ENCODE measurements at regions not wholly inside any gene's neighbourhood (a gene's known extent, or its start where the extent isn't known, plus 50 kb on each side); places are given as distances from the start of the nearest gene placed in this dataset.
"Not testable (repeated sequence)": the region's sequence is repeated elsewhere in the genome, so short reads cannot be mapped to it uniquely, and the experiment has no call there.

GRCh38 chrX:93420090-93420489 is 253.3 kb downstream of the NAP1L3 start:
- TF ChIP-seq CTCF (IDR thresholded peaks at IDR 0.05; ENCODE audit: low read depth, low read length): no peak

GRCh38 chrX:93419642-93420041 is 253.7 kb downstream of the NAP1L3 start:
- no peak overlapping the region for H3K4me3 ChIP-seq (ENCODE audit: low read depth, low read length)
- TF ChIP-seq CTCF (IDR thresholded peaks at IDR 0.05; ENCODE audit: low read depth, low read length): no peak

More at GRCh38 chrX:93420090-93420489, 253.3 kb downstream of the NAP1L3 start:
- H3K4me3 ChIP-seq (ENCODE audit: low read depth, low read length): no peak overlapping the region

GRCh38 chrX:93404121-93404520 is 269.3 kb downstream of the NAP1L3 start:
- TF ChIP-seq CTCF (IDR thresholded peaks at IDR 0.05; ENCODE audit: low read depth, low read length): no peak
- H3K4me3 ChIP-seq (ENCODE audit: low read depth, low read length): no peak overlapping the region

- no peak overlapping the region for H3K4me3 ChIP-seq (ENCODE audit: low read depth, low read length)
- TF ChIP-seq CTCF (IDR thresholded peaks at IDR 0.05; ENCODE audit: low read depth, low read length): no peak
Observed at GRCh38 chrX:93354651-93355050, 318.7 kb downstream of the NAP1L3 start.

DNA sequence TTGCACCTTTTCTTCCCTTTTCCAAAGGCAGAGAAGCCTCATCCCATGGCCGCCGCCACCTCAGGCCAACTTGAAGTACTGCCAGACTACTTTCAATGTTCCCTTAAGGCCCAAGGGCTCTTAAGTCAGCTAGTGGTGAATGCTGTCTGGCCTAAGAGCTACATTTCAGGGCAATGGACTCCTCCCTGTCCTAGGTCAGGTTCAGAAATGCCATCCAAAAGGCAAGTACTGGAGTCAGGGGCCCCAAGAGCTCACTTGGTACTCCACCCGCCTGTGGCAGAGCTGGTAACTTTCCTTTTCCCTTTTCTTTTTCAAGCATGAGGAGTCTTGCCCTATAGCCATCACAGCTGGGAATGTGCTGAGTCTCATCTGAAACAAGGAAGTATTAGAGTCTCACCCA is 327.1 kb downstream of the NAP1L3 start:
- H3K4me3 ChIP-seq (ENCODE audit: low read depth, low read length): no peak overlapping the region
- no peak for TF ChIP-seq CTCF (IDR thresholded peaks at IDR 0.05; ENCODE audit: low read depth, low read length)

DNA sequence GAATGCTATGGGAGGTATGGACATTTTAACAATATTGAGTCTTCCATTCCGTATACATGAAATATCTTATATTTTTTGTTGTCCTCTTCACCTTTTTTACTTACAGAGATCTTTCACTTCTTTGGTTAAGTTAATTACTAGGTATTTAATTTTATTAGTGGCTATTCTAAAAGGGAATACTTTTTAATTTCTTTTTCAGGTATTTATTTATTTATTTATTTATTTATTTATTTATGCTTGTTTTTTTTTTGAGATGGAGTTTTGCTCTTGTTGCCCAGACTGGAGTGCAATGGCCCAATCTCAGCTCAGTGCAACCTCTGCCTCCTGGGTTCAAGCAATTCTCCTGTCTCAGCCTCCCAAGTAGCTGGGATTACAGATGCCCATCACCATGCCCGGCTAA is 329.1 kb downstream of the NAP1L3 start:
- not testable (repeated sequence) for H3K4me3 ChIP-seq (ENCODE audit: low read depth, low read length)

GRCh38 chrX:93332329-93332728 is 341.0 kb downstream of the NAP1L3 start:
- TF ChIP-seq CTCF (IDR thresholded peaks at IDR 0.05; ENCODE audit: low read depth, low read length): no peak

DNA sequence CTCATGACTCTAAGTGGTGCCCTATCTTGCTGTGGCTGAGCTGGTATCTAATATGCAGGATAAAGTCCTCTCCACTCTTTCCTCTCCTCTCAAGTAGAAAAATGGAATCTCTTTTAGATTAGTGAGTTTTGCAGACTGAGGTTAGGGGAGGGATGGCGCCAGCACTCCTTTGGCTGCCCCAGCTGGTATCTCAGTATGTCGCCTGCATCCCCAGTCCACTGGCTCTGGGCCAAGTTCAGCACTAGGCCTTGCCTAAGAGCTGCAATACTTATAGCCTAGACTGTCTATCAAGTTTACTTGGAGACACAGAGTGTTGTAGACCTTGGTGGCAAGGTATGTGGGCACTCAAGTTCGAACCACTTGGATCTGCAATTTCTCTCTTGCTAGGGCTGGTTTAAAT is 351.3 kb downstream of the NAP1L3 start:
- TF ChIP-seq CTCF (IDR thresholded peaks at IDR 0.05; ENCODE audit: low read depth, low read length): no peak
- no peak overlapping the region for H3K4me3 ChIP-seq (ENCODE audit: low read depth, low read length)

More at GRCh38 chrX:93332329-93332728, 341.0 kb downstream of the NAP1L3 start:
- H3K4me3 ChIP-seq (ENCODE audit: low read depth, low read length): no peak overlapping the region

All from WI38 (cell line).